GM12878 (cell line): ENCODE measurements at regions not wholly inside any gene's neighbourhood (a gene's known extent, or its start where the extent isn't known, plus 50 kb on each side); places are given as distances from the start of the nearest gene placed in this dataset.

Experiments
- ATF7 ChIP-seq: fragments of 450-650 bp; IDR thresholded peaks from 2 replicates; pipeline ENCODE4 v1.6.1; 2016; ENCODE audit warnings: low read depth, mild to moderate bottlenecking
- BHLHE40 ChIP-seq, 2 experiments: fragments of 450-650 bp in 1 of 2; IDR thresholded peaks; 2 replicates each; pipeline ENCODE4 v1.6.1; 2011 to 2017; ENCODE audit warnings: low read depth in 2 of 2, borderline replicate concordance in 1 of 2, improper control_type of control experiment in 1 of 2, low read length in 1 of 2, mild to moderate bottlenecking in 1 of 2
- BMI1 ChIP-seq: fragments of 450-650 bp; IDR thresholded peaks from 2 replicates; pipeline ENCODE4 v1.6.1; 2016; ENCODE audit warnings: mild to moderate bottlenecking, moderate library complexity, borderline replicate concordance
- CHD2 ChIP-seq: IDR thresholded peaks from 2 replicates; pipeline ENCODE4 v1.6.1; 2011; ENCODE audit warnings: low read depth, low read length, improper control_type of control experiment, borderline replicate concordance
- CHD4 ChIP-seq: fragments of 200-600 bp; sonication (generic); IDR thresholded peaks from 2 replicates; pipeline ENCODE4 v1.6.1; 2016; ENCODE audit warnings: mild to moderate bottlenecking
- CUX1 ChIP-seq: IDR thresholded peaks from 2 replicates; pipeline ENCODE4 v1.6.1; 2012; ENCODE audit warnings: improper control_type of control experiment, low read depth, low read length; ENCODE audit not compliant: insufficient replicate concordance
- ESRRA ChIP-seq: IDR thresholded peaks from 2 replicates; pipeline ENCODE4 v1.6.1; 2012; ENCODE audit warnings: mild to moderate bottlenecking, low read length, improper control_type of control experiment
- FOXK2 ChIP-seq: fragments of 450-650 bp; IDR thresholded peaks from 2 replicates; pipeline ENCODE4 v1.6.1; 2017; ENCODE audit warnings: mild to moderate bottlenecking, moderate library complexity
- HCFC1 ChIP-seq: fragments of 150-350 bp; IDR thresholded peaks from 2 replicates; pipeline ENCODE4 v1.6.1; 2014; ENCODE audit warnings: low read length
- IRF5 ChIP-seq: fragments of 450-650 bp; IDR thresholded peaks from 2 replicates; pipeline ENCODE4 v1.6.1; 2017; ENCODE audit warnings: borderline replicate concordance
- LARP7 ChIP-seq: fragments of 450-650 bp; IDR thresholded peaks from 2 replicates; pipeline ENCODE4 v1.6.1; 2017; ENCODE audit warnings: mild to moderate bottlenecking
- MEF2B ChIP-seq: fragments of 450-650 bp; IDR thresholded peaks from 2 replicates; pipeline ENCODE4 v1.6.1; 2018; ENCODE audit warnings: mild to moderate bottlenecking, moderate library complexity; ENCODE audit not compliant: partially characterized antibody, poor library complexity, severe bottlenecking
- NRF1 ChIP-seq: conservative IDR thresholded peaks from 2 replicates; pipeline ENCODE4 v1.6.1; 2011; ENCODE audit warnings: mild to moderate bottlenecking, low read depth, low read length, improper control_type of control experiment
- RUNX3 ChIP-seq: IDR thresholded peaks from 2 replicates; pipeline ENCODE4 v1.6.1; 2012; ENCODE audit warnings: low read length, inconsistent platforms
- SMAD1 ChIP-seq: fragments of 450-650 bp; IDR thresholded peaks from 2 replicates; pipeline ENCODE4 v1.6.1; 2018; ENCODE audit warnings: mild to moderate bottlenecking, low read depth; ENCODE audit not compliant: partially characterized antibody
- STAT1 ChIP-seq: fragments of 450-650 bp; conservative IDR thresholded peaks from 2 replicates; pipeline ENCODE4 v1.6.1; 2014; ENCODE audit warnings: antibody characterized with exemption, mild to moderate bottlenecking
- STAT3 ChIP-seq: IDR thresholded peaks from 2 replicates; pipeline ENCODE4 v1.6.1; 2011; ENCODE audit warnings: low read depth, low read length, improper control_type of control experiment
- TAF1 ChIP-seq: IDR thresholded peaks from 2 replicates; pipeline ENCODE4 v1.6.1; 2011; ENCODE audit warnings: mild to moderate bottlenecking, low read depth, low read length, borderline replicate concordance
- TARDBP ChIP-seq: IDR thresholded peaks from 2 replicates; pipeline ENCODE4 v1.6.1; 2016; ENCODE audit warnings: borderline replicate concordance
- ZNF592 ChIP-seq: fragments of 450-650 bp; IDR thresholded peaks from 2 replicates; pipeline ENCODE4 v1.6.1; 2017; ENCODE audit warnings: mild to moderate bottlenecking, moderate library complexity
- ZNF622 ChIP-seq: fragments of 450-650 bp; IDR thresholded peaks from 2 replicates; pipeline ENCODE4 v1.6.1; 2017; ENCODE audit warnings: mild to moderate bottlenecking, inconsistent platforms

- TF ChIP-seq FOXK2 (no peak), STAT3 (no peak), TARDBP (no peak), STAT1 (peak; percentile 93), LARP7 (peak; percentile 89), IRF5 (no peak), TAF1 (peak; percentile 32; the same call in 1 of the 2 replicates), SMAD1 (no peak), CHD2 (no peak), MEF2B (no peak), CUX1 (no peak), ESRRA (no peak), ATF7 (no peak), ZNF622 (no peak), BHLHE40 (IDR thresholded peaks at IDR 0.05; ENCODE audit: borderline replicate concordance in 1 of 2, low read depth in 2 of 2, low read length in 1 of 2) (peak in 1 of 2 experiments; percentile 44; a peak in 1 of 4 replicates), HCFC1 (no peak), RUNX3 (peak; percentile 65), ZNF592 (peak; percentile 75; the same call in 1 of the 2 replicates), CHD4 (no peak), NRF1 (peak; percentile 67), BMI1 (no peak)
These were observed 52.7 kb upstream of the CD34 start (continued) for GRCh38 chr1:207963427-207964194.
